ENCODE measurements at regions not wholly inside any gene's neighbourhood (a gene's known extent, or its start where the extent isn't known, plus 50 kb on each side); places are given as distances from the start of the nearest gene placed in this dataset.

DNA sequence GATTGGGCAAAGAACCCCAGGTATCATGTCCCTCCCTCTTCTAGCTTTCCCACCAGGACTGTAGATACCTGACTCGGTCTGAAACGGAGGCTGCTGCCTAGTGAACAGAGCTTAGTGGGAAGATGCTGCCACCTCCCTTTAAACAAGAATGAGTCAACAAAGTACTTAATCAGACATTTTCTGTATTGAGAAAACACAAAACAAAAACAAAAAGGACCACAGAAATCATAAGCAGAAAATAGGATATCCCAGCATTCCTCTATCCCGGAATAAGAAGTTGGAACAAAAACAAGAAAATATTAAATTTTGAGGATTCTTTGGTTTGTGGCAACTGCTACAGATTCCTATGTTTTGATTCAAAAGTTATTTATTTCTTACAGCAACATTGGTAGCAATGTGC lies 51.7 kb upstream of the COL8A1 start:
- TF ChIP-seq POLR2AphosphoS5 (IDR thresholded peaks at IDR 0.05; ENCODE audit: insufficient read depth in 1 of 2, low read depth in 1 of 2) = no peak
- TF ChIP-seq POLR2A (IDR thresholded peaks at IDR 0.05) = no peak
- TF ChIP-seq, protein P1, sequence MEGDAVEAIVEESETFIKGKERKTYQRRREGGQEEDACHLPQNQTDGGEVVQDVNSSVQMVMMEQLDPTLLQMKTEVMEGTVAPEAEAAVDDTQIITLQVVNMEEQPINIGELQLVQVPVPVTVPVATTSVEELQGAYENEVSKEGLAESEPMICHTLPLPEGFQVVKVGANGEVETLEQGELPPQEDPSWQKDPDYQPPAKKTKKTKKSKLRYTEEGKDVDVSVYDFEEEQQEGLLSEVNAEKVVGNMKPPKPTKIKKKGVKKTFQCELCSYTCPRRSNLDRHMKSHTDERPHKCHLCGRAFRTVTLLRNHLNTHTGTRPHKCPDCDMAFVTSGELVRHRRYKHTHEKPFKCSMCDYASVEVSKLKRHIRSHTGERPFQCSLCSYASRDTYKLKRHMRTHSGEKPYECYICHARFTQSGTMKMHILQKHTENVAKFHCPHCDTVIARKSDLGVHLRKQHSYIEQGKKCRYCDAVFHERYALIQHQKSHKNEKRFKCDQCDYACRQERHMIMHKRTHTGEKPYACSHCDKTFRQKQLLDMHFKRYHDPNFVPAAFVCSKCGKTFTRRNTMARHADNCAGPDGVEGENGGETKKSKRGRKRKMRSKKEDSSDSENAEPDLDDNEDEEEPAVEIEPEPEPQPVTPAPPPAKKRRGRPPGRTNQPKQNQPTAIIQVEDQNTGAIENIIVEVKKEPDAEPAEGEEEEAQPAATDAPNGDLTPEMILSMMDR (IDR thresholded peaks at IDR 0.05) = no peak
- intact Hi-C loops (cut with DNase I) = no loop called here

DNA sequence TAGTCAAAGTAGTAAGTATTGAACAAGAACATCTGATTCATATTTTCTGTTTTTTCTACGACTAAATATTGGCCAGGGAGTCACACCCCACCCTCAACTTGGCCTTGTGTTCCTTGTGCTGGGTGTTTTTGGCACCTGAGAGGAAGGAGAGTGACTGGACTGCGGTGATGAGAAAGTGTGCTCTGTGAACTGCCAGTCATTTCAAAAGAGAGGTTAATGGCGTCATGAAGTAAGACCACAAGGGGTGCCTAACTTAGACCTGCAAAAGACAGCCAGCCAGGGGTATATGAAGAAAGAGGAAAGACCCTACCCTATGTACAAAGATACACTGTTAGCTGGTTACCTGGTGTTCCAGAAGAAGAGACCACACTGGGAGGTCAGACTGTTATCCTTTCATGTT lies 58.4 kb upstream of the COL8A1 start:
- H3K9me3 ChIP-seq = no peaks in the 10 kb centered on the region
- TF ChIP-seq, protein P1 (IDR thresholded peaks at IDR 0.05) = no peak
- no peak for TF ChIP-seq POLR2AphosphoS5 (IDR thresholded peaks at IDR 0.05; ENCODE audit: insufficient read depth in 1 of 2, low read depth in 1 of 2)
- no peak for TF ChIP-seq POLR2A (IDR thresholded peaks at IDR 0.05)
- intact Hi-C loops (cut with DNase I) = no loop called here

More for the DNA sequence above, 51.7 kb upstream of the COL8A1 start:
- Histone ChIP-seq H3K36me3 (no peaks in the 10 kb centered on the region), H3K4me3 (no peak overlapping the region), H3K9me3 (no peaks in the 10 kb centered on the region), H3K27ac (no peak overlapping the region), H3K27me3 (no peaks in the 10 kb centered on the region), H3K4me1 (no peaks in the 10 kb centered on the region)
- no peak for DNase-seq (ENCODE audit: extremely low spot score in 2 of 2)

DNA sequence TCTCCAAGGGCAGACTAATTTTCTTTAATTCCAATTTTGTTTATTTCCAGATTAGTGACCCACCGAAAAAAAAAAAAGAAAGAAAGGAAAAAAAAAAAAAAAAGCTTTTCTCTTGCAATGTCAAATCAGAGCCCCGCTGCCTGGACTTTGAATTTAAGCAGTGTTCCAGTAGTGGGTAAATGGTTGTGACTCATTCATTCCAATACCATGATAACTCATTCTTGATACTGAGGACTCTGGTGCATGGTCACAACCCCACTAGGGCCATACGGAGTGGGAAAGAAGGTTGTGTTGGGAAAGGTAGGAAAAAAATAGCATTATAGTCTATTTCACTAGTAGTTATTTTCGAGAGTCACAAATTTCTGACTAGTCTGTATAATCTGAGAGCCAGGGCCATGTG lies 59.1 kb upstream of the COL8A1 start:
- no peaks in the 10 kb centered on the region for H3K4me1 ChIP-seq
- no peak for DNase-seq (ENCODE audit: extremely low spot score in 2 of 2)
- H3K27me3 ChIP-seq = no peaks in the 10 kb centered on the region
- no peak overlapping the region for H3K27ac ChIP-seq
- H3K4me3 ChIP-seq = no peak overlapping the region
- no peaks in the 10 kb centered on the region for H3K36me3 ChIP-seq
- H3K9me3 ChIP-seq = no peaks in the 10 kb centered on the region
- intact Hi-C loops (cut with DNase I) = no loop called here
- TF ChIP-seq, protein P1 (IDR thresholded peaks at IDR 0.05) = no peak
- TF ChIP-seq POLR2A (IDR thresholded peaks at IDR 0.05) = no peak
- TF ChIP-seq POLR2AphosphoS5 (IDR thresholded peaks at IDR 0.05; ENCODE audit: insufficient read depth in 1 of 2, low read depth in 1 of 2) = no peak

More for the DNA sequence above, 58.4 kb upstream of the COL8A1 start:
- H3K4me3 ChIP-seq = no peak overlapping the region
- H3K27me3 ChIP-seq = no peaks in the 10 kb centered on the region
- H3K4me1 ChIP-seq = no peaks in the 10 kb centered on the region
- no peak for DNase-seq (ENCODE audit: extremely low spot score in 2 of 2)
- no peak overlapping the region for H3K27ac ChIP-seq
- no peaks in the 10 kb centered on the region for H3K36me3 ChIP-seq

DNA sequence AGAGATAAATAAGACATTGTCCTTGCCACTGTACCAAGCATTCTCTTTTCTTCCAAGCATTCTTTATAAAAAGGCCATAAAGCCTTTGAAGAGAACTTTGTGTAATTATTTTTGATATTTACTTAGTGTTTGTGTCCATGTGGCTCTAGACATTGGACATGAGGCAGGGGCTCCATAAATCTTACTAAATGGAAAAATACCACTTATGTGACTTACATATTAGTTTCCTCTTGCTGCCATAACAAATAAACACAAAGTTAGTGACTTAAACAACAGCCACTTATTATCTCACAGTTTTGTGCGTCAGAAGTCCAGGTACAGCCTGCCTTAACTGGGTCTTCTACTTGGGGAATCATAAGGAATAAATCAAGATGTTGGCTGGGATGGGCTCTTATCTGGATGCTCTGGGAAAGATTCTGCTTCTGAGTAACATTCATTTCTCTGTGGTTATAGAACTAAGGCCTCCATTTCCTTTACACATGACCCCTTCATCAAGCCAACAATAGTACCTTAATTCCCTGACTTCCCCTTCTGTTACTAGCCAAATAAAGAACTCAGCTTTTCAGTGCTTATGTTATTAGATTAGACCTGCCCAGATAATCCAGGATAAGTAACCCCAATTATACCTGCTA lies 59.9 kb upstream of the COL8A1 start:
- no peak for DNase-seq (ENCODE audit: extremely low spot score in 2 of 2)
- Histone ChIP-seq H3K4me3 (no peak overlapping the region), H3K9me3 (no peaks in the 10 kb centered on the region), H3K4me1 (no peaks in the 10 kb centered on the region), H3K27ac (no peak overlapping the region), H3K27me3 (no peaks in the 10 kb centered on the region), H3K36me3 (no peaks in the 10 kb centered on the region)
- intact Hi-C loops (cut with DNase I) = no loop called here
- TF ChIP-seq, protein P1 (IDR thresholded peaks at IDR 0.05) = no peak
- TF ChIP-seq POLR2AphosphoS5 (IDR thresholded peaks at IDR 0.05; ENCODE audit: insufficient read depth in 1 of 2, low read depth in 1 of 2) (no peak), POLR2A (IDR thresholded peaks at IDR 0.05) (no peak)

DNA sequence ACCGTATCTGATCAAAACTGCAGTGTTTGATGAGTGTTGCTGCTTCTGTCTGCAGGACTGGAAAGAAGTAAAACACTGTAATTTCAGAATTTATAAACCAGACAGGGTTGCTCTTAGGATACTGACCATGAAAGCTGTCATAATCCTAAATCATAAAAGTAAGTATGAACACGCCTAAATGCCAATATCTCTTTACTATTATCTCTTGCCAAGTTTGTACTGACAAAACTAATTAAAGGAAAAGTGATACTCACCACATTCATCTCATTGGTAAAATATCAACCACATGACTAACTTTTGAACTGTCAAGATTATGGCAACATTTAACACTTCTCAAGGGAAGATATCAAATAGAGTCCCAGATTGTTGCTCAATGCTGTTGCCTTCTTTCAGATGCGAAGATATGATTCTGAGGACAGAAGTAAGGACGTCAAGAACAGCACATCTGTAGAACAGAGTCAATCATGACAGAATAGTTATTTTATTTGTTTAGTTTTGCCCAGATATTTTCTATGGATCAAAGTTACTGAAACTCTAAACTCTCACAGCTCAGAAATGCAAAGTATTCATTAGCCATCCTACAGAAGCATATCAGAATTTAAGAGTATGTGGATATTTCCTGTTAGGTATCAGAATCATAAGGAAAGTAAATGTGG lies 61.4 kb upstream of the COL8A1 start:
- no peaks in the 10 kb centered on the region for H3K27me3 ChIP-seq
- intact Hi-C loops (cut with DNase I) = no loop called here
- H3K27ac ChIP-seq = no peak overlapping the region
- TF ChIP-seq, protein P1 (IDR thresholded peaks at IDR 0.05) = no peak
- TF ChIP-seq POLR2A (IDR thresholded peaks at IDR 0.05) = no peak
- no peak for TF ChIP-seq POLR2AphosphoS5 (IDR thresholded peaks at IDR 0.05; ENCODE audit: insufficient read depth in 1 of 2, low read depth in 1 of 2)
- no peak for DNase-seq (ENCODE audit: extremely low spot score in 2 of 2)
- H3K9me3 ChIP-seq = no peaks in the 10 kb centered on the region
- H3K4me1 ChIP-seq = no peaks in the 10 kb centered on the region
- no peaks in the 10 kb centered on the region for H3K36me3 ChIP-seq
- H3K4me3 ChIP-seq = no peak overlapping the region
